ENCODE measurements at regions not wholly inside any gene's neighbourhood (a gene's known extent, or its start where the extent isn't known, plus 50 kb on each side); places are given as distances from the start of the nearest gene placed in this dataset.

GRCh38 chr3:188940573-188940932 is 231.2 kb upstream of the TPRG1 start:
- DNase-seq = no peak

- DNase-seq = no peak
These were observed 230.7 kb upstream of the TPRG1 start for GRCh38 chr3:188941103-188941502.

- no peak for DNase-seq
These were observed 229.6 kb upstream of the TPRG1 start for GRCh38 chr3:188942191-188942590.

- DNase-seq = no peak
These were observed 228.2 kb upstream of the TPRG1 start for GRCh38 chr3:188943591-188943990.

GRCh38 chr3:188944108-188944507 is 227.7 kb upstream of the TPRG1 start:
- DNase-seq = no peak

GRCh38 chr3:188946351-188947240 is 225.2 kb upstream of the TPRG1 start:
- DNase-seq = no peak

- peak; percentile 97 for DNase-seq
These were observed 224.1 kb upstream of the TPRG1 start for GRCh38 chr3:188947401-188948280.

GRCh38 chr3:188948281-188948996 is 223.3 kb upstream of the TPRG1 start:
- peak; percentile 54 for DNase-seq

- no peak for DNase-seq
These were observed 222.8 kb upstream of the TPRG1 start for GRCh38 chr3:188948997-188949389.

- DNase-seq = no peak
These were observed 222.3 kb upstream of the TPRG1 start for GRCh38 chr3:188949456-188949855.

- DNase-seq = no peak
These were observed 221.8 kb upstream of the TPRG1 start for GRCh38 chr3:188949996-188950395.

GRCh38 chr3:188950832-188951489 is 220.8 kb upstream of the TPRG1 start:
- DNase-seq = no peak

GRCh38 chr3:188951734-188952133 is 220.0 kb upstream of the TPRG1 start:
- no peak for DNase-seq

GRCh38 chr3:188954590-188955208 is 217.1 kb upstream of the TPRG1 start:
- peak; percentile 90 for DNase-seq

GRCh38 chr3:188955919-188956318 is 215.9 kb upstream of the TPRG1 start:
- DNase-seq = no peak

- no peak for DNase-seq
These were observed 214.8 kb upstream of the TPRG1 start for GRCh38 chr3:188956839-188957489.

- DNase-seq = no peak
These were observed 212.8 kb upstream of the TPRG1 start for GRCh38 chr3:188959013-188959412.

- no peak for DNase-seq
These were observed 209.2 kb upstream of the TPRG1 start for GRCh38 chr3:188962253-188963247.

GRCh38 chr3:188964957-188965356 is 206.8 kb upstream of the TPRG1 start:
- DNase-seq = no peak

GRCh38 chr3:188972310-188972709 is 199.5 kb upstream of the TPRG1 start:
- DNase-seq = no peak
